HG03565 (cell line): ENCODE measurements at regions not wholly inside any gene's neighbourhood (a gene's known extent, or its start where the extent isn't known, plus 50 kb on each side); places are given as distances from the start of the nearest gene placed in this dataset.
"Not testable (repeated sequence)": the region's sequence is repeated elsewhere in the genome, so short reads cannot be mapped to it uniquely, and the experiment has no call there.

ENCODE experiments used
- ATAC-seq: cut with Tn5 transposase; IDR thresholded peaks from one replicate; pipeline ENCODE4 v1.9.1; 2021; ENCODE audit warnings: mild to moderate bottlenecking, moderate library complexity; ENCODE audit not compliant: unreplicated experiment

- no peak for ATAC-seq
Observed at GRCh38 chr6:140269591-140270165, 895.2 kb upstream of the CITED2 start.

DNA sequence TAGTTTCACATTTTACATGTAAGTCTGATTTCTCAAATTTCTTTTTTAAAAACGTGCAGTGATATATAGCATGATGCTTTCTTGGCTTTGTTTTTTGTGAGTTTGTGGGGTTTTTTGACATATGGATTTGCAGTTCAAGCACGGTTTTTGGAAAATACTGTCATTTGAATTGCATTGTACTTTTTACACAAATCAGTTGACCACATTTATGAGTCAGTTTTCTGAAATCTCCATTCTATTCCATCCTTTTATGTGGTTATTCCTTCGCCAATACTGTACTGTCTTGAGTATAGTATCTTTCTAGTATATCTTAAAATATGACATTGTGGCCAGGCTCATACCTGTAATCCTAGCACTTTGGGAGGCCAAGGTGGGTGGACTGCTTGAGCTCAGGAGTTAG, 890.0 kb upstream of the CITED2 start:
- ATAC-seq: no peak

GRCh38 chr6:140258302-140258701, 883.9 kb upstream of the CITED2 start:
- ATAC-seq: not testable (repeated sequence)

DNA sequence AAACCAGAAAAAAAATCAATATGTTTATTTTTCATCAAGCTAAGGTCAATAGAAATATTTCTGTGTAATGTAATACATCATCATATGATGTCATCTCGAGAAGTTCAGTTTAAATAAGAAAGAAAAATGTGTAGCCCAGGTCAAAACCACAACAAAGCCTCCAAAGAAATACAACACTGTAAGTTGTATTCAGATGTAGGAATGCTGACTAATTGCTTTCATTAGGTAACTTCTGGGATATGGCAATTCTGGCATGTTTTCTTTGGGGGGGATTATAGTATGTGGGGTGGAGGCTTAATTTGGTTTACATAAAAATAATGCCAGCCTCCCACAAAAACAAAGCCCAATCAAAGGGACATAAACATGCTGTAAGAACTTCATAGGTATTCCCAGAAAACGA, 881.8 kb upstream of the CITED2 start:
- ATAC-seq: no peak

DNA sequence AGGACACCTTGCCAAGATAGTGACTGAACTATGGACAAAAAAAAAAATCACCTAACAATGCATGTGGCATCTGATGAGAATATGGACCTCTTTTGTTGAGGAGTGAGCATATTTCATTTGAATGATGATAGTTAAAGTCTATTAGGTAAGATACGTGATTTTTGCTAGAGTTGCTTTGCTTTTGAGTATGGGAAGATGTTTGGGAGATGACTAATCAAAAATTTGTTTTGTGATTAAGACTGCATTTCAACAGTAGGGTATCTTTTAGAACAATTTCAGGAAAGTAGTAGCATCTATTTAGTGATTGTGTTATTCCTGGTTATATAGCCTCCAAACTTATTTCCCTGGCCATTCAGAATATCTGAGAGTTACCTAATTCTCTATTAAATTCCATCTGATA, 878.6 kb upstream of the CITED2 start:
- ATAC-seq: no peak

DNA sequence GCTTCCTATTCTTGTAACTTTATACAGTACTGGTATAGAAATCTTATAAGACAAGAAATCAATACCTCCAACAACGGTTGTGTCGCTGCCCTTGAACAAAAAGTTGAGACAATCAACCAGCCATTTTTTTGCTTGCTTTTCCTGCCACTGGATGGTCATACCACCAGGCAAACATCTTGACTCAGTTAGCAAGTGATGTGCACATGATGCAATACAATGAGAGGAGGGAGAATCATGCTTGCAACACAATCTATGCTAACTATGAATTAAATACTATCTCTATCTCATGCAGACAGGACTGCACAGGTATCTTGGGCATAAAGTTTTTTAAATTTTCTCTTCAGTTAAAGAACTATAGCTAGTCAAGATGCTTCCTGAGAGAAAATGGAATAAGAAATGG, 877.7 kb upstream of the CITED2 start:
- ATAC-seq: no peak

DNA sequence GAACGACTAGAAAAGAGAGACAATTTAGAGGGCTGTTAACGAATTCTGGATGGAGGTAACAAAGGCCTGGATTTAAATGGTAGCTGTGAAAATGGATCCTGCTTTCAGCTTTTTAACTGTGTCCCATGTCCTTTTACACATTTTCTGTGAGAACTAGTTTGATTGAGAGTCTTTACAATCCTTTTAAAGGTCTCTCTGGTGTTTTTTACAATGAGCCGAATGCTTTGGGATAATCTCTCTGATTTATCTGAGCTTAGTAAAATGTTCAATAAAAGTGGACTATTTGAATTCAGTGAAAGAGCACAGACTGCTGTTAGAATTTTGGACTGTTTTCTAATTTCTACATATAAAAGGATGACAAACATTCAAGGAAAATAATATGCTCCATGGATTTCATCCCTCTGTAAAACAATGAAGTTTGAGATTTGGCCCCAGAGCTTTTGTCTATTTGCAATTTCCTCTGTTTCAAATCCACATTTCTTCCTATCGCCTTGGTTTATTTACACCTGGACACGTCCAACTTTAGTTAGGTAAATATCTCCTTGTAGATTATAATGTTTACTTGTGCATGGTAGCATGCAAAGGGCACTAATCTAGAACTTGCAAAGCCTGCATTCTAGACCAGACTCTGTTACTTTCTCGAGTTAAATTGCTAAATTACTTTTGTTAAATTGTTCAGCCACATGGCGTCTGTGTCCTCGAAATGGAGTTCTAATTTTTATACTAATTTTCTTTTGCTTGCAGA, 871.0 kb upstream of the CITED2 start:
- no peak for ATAC-seq

- ATAC-seq: no peak
Observed at GRCh38 chr6:140237251-140237650, 862.8 kb upstream of the CITED2 start.

DNA sequence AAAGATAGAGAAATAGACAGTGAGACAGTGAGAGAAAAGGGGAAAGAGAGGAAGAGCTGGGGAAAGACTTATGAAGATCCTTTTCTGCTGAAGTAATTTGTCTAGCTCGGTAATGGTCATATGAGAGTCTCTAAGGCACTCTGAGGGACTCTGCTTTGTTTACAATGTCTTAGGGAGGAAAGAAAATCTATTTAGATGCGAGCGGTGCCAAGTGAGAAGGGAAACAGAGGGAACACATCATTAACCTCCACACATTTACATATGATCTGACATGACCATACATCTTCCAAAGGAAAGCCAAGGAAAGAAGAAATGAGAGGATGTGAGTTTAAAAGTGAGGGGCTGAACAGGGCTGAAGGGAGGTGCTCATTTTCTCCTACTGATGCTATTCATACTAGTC, 862.3 kb upstream of the CITED2 start:
- no peak for ATAC-seq

- no peak for ATAC-seq
Observed at GRCh38 chr6:140230282-140230681, 855.8 kb upstream of the CITED2 start.

DNA sequence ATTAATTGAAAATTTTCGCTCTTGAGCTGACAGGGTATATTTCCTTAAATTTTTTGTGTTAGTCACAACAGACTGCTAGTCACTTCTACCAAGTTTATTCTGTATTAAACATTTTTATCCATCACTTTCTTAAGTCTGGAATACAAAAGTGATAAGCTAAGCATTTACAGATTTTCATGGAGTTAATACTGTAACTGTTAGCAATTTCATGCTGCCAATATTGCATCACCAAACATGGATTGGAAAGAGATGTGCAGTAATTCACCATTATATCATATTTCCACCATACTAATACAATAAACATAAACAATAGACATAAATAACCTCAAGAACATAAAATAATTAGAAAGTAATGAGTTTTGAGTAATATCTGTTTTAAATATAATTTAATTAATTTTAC, 854.0 kb upstream of the CITED2 start:
- no peak for ATAC-seq

- ATAC-seq: no peak
Observed at GRCh38 chr6:140226637-140227036, 852.2 kb upstream of the CITED2 start.

GRCh38 chr6:140225701-140226436, 851.4 kb upstream of the CITED2 start:
- no peak for ATAC-seq

DNA sequence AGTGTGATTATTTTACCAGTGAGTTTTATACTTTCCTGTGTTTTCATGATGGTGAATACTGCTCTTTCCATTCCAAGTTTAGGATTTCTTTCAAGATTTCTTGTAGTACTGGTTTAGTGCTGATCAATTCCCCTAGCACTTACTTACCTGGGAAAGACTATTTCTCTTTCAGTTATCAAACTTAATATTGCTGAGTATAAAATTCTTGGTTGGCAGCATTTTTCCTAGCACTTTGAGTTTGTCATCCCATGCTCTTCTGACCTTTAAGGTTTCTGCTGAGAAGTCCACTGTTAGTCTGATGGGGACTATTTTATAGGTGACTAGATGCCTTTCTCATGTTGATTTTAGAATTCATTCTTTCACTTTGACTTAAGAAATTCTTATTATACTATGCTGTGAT, 842.8 kb upstream of the CITED2 start:
- ATAC-seq: no peak

GRCh38 chr6:140209775-140210174, 835.3 kb upstream of the CITED2 start:
- ATAC-seq: no peak

DNA sequence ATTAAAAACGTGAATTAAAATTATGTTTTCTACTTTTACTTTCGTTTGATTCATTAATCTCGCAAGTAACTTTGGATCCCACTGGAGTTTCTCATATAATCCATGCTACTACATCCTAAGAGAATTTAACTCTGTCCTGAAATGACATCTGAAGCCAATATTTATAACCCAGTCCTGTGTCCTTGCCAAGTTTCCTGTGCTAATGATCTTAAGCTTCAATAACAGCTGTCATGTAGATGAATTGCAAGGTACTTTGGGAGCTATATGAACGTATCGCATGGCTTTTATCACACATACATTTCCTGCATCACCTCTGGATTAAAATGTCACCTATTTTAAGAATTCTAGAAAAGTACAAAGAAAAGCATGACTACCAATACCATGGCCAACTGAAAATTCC, 833.8 kb upstream of the CITED2 start:
- ATAC-seq: no peak

DNA sequence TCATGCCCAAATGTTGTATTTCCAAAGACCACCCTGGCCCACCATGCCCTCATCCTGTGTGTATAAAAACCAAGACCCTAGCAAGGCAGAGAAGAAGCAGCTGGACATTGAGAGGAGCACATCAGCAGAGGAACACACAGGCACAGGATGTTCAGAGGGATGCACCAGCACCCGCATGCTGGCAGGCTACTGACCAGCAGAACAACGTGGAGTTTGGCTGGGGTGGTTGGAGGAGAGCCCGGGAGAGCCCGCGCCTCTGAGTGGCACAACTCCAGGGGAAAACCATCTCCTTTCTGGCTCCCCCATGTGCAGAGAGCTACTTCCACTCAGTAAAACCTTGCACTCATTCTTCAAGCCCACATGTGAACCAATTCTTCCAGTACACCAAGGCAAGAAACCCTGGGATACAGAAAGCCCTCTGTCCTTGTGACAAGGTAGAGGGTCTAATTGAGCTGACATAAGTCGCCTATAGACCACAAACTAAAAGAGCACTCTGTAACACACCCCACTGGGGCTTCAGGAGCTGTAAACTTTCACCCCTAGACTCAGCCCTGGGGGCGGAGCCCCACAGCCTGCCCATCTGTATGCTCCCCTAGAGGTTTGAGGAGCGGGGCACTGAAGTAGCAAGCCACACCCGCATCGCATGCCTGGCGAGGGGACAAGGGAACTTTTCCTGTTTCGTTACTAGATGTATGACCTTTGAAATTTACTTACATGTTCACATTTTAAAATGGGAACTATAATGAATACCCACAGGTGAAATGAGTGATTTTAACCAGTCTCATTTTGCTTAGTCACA, 831.5 kb upstream of the CITED2 start:
- no peak for ATAC-seq

GRCh38 chr6:140204154-140204553, 829.7 kb upstream of the CITED2 start:
- ATAC-seq: no peak

DNA sequence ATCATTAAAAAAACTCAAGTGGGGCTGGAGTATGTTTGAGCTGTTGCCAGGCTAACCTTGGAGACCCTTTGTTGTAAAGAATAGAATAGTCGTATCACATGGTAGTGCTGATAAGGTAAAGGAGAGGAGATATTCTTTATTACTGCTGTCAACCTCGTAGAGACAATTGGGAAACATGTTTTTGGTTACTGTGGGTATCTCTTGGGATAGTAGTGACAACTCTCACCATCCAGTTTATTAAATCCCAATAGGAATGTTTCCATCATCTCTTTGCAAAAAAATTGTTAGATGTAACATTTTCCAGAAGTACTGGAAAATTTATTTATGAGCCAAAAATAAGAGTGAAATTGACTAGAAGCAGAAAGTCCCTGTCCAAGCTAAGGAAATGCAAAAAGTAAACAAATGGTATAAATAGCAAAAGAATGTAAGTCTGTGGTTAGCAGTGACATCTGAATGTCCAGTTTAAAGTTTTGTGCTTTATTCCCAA, 829.3 kb upstream of the CITED2 start:
- no peak for ATAC-seq

DNA sequence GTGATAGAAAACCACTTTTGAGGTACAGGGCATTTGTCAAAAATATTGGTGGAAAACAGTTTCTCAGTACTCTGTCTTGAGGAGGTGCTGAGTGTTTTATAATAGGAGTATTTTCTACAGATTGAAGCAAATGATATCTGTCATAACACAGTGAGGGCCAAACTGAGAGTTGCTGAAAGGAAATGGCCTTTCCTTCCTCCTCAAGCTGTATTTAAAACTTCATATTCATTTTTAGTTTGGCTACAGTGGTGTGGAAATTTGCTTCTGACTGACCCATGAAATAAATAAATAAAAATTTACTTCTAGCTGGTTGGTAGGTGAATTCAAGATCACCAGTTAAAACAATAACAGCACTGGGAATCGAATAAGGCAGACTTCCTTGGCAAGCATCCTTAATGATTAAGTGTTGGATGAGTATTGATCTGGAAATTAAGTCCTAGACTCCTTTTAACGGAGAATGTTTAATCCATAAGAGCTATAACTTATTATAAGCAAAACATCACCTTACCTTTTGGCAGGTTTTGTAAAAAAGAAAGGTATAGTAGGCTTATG, 828.6 kb upstream of the CITED2 start:
- no peak for ATAC-seq
